Ishikawa (cell line): ENCODE measurements at regions not wholly inside any gene's neighbourhood (a gene's known extent, or its start where the extent isn't known, plus 50 kb on each side); places are given as distances from the start of the nearest gene placed in this dataset.

Experiments
- CEBPB ChIP-seq: IDR thresholded peaks from 2 replicates; pipeline ENCODE4 v1.6.1; 2012
- CREB1 ChIP-seq: IDR thresholded peaks from 2 replicates; pipeline ENCODE4 v1.6.1; 2012; ENCODE audit warnings: low read depth
- EGR1 ChIP-seq: IDR thresholded peaks from 2 replicates; pipeline ENCODE4 v1.6.1; 2012
- EP300 ChIP-seq: IDR thresholded peaks from 2 replicates; pipeline ENCODE4 v1.6.1; 2012; ENCODE audit warnings: borderline replicate concordance
- FOXM1 ChIP-seq: IDR thresholded peaks from 2 replicates; pipeline ENCODE4 v1.6.1; 2012; ENCODE audit warnings: low read depth, borderline replicate concordance
- NFIC ChIP-seq: IDR thresholded peaks from 2 replicates; pipeline ENCODE4 v1.6.1; 2012
- RAD21 ChIP-seq: IDR thresholded peaks from 2 replicates; pipeline ENCODE4 v1.6.1; 2012; ENCODE audit warnings: low read depth
- TAF1 ChIP-seq: IDR thresholded peaks from 2 replicates; pipeline ENCODE4 v1.6.1; 2012; ENCODE audit warnings: low read depth, mild to moderate bottlenecking
- TCF12 ChIP-seq: IDR thresholded peaks from 2 replicates; pipeline ENCODE4 v1.6.1; 2012; ENCODE audit warnings: low read depth
- TEAD4 ChIP-seq: IDR thresholded peaks from 2 replicates; pipeline ENCODE4 v1.6.1; 2012
- YY1 ChIP-seq: IDR thresholded peaks from 2 replicates; pipeline ENCODE4 v1.6.1; 2012; ENCODE audit warnings: low read depth
- ZBTB7A ChIP-seq: IDR thresholded peaks from 2 replicates; pipeline ENCODE4 v1.6.1; 2012; ENCODE audit warnings: low read depth
- TF ChIP-seq, protein P1 (sequence below): IDR thresholded peaks from 2 replicates; pipeline ENCODE4 v1.6.1; 2012; ENCODE audit warnings: low read depth, mild to moderate bottlenecking
- TF ChIP-seq, protein P2 (sequence below): IDR thresholded peaks from 2 replicates; pipeline ENCODE4 v1.6.1; 2012
- TF ChIP-seq, protein P3 (sequence below): IDR thresholded peaks from 2 replicates; pipeline ENCODE4 v1.6.1; 2012

DNA sequence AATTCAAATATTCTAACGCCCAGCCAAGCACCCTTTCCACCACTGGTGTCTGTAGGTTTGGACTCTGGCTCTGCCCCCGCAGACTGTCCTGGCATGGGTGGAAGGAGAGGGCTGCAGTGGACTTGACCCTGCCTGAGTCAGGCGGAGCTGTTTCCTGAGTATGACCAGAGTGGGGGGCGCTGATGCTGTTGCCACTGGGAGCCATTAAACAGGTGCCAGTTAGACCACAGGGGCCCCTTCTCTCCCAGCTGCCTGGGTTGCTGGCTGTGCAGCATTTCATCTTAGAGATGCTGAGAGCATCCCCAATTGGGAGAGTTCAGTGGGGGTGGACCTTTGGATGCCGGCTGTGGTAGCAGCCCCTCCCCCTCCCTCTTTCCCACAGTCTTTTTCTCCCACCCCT lies 539.5 kb downstream of the MATN1 start:
- no peak for TF ChIP-seq EP300
- no peak for TF ChIP-seq TEAD4
- no peak for TF ChIP-seq TAF1
- TF ChIP-seq, protein P1, sequence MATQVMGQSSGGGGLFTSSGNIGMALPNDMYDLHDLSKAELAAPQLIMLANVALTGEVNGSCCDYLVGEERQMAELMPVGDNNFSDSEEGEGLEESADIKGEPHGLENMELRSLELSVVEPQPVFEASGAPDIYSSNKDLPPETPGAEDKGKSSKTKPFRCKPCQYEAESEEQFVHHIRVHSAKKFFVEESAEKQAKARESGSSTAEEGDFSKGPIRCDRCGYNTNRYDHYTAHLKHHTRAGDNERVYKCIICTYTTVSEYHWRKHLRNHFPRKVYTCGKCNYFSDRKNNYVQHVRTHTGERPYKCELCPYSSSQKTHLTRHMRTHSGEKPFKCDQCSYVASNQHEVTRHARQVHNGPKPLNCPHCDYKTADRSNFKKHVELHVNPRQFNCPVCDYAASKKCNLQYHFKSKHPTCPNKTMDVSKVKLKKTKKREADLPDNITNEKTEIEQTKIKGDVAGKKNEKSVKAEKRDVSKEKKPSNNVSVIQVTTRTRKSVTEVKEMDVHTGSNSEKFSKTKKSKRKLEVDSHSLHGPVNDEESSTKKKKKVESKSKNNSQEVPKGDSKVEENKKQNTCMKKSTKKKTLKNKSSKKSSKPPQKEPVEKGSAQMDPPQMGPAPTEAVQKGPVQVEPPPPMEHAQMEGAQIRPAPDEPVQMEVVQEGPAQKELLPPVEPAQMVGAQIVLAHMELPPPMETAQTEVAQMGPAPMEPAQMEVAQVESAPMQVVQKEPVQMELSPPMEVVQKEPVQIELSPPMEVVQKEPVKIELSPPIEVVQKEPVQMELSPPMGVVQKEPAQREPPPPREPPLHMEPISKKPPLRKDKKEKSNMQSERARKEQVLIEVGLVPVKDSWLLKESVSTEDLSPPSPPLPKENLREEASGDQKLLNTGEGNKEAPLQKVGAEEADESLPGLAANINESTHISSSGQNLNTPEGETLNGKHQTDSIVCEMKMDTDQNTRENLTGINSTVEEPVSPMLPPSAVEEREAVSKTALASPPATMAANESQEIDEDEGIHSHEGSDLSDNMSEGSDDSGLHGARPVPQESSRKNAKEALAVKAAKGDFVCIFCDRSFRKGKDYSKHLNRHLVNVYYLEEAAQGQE: no peak
- TF ChIP-seq NFIC: no peak
- TF ChIP-seq EGR1: no peak
- TF ChIP-seq, protein P2, sequence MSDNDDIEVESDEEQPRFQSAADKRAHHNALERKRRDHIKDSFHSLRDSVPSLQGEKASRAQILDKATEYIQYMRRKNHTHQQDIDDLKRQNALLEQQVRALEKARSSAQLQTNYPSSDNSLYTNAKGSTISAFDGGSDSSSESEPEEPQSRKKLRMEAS: no peak
- no peak for TF ChIP-seq RAD21
- TF ChIP-seq CEBPB: no peak
- no peak for TF ChIP-seq FOXM1
- no peak for TF ChIP-seq ZBTB7A
- no peak for TF ChIP-seq CREB1
- TF ChIP-seq, protein P3, sequence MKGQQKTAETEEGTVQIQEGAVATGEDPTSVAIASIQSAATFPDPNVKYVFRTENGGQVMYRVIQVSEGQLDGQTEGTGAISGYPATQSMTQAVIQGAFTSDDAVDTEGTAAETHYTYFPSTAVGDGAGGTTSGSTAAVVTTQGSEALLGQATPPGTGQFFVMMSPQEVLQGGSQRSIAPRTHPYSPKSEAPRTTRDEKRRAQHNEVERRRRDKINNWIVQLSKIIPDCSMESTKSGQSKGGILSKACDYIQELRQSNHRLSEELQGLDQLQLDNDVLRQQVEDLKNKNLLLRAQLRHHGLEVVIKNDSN: no peak

DNA sequence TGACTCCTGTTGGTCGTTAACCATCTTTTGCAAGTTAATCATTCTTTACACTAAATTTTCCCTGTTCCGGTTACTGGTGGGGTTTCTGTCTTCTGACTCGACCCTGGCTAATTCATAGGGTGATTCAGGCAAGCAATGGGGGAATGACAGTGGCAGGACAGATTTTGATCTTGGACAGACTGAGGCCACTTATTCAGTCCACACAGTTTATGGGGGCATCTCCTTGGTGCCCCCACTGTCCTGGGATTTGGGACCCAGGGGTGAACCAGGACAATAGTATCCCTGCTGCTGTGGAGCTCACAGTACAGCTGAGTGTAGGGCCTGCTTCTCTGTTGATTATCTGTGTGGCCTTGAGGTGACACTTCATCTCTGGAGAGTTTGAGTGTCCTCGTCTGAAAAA lies 540.4 kb downstream of the MATN1 start:
- TF ChIP-seq RAD21 (no peak), CEBPB (no peak), YY1 (no peak), TCF12 (no peak)

DNA sequence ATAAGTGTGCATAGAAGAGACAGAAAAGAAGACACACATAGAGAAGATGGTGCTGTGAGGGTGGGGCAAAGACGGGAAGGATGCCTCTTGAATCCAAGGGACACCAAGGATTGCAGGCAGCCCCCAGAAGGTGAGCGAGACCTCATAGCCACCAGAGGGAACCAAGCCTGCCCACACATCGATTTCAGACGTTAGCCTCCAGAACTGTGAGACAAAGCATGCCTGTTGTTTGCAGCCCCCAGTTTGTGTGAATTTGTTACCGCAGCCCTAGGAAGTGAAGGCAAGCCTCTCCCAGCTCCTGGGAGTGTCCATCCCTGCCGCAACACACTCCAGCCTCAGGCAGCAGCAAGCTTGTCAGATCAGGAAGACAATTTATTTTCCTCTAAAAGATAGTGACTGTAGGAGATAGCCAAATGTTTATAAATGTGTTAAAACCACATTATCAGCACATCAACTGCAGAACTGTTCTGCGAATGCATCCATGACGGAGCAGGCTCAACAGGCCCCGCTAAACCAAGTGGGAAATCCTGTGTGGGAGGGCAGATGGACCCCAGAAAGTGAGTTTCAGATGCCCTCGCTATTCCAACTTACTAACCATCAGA lies 543.3 kb downstream of the MATN1 start:
- TF ChIP-seq EP300 (no peak), TEAD4 (no peak), CREB1 (no peak), ZBTB7A (no peak), CEBPB (no peak), TCF12 (no peak), RAD21 (no peak), NFIC (no peak), FOXM1 (no peak)
- TF ChIP-seq, protein P2: no peak
- TF ChIP-seq, protein P3: no peak

DNA sequence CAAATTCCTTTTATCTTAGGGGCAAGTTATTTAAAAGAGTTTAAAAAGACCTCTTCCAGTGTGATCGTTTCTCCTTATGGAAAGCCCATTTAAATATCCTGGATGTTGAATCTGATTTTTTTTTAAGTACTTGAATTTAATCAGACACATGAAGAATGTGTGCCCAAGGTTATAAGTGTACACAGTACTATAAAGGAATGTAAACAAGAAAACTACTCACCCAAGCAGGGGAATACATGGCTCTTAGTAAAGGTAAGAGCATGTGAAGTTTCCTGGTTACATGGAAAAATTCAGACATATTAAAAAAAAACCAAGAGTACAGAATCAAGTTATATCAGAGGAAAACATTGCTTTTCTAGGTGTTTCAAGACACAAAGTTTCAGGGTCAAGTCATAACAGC lies 546.9 kb downstream of the MATN1 start:
- TF ChIP-seq TEAD4 (no peak), FOXM1 (no peak), NFIC (no peak), RAD21 (no peak), EGR1 (no peak), TCF12 (no peak), TAF1 (no peak), CREB1 (no peak), YY1 (no peak), ZBTB7A (no peak), EP300 (no peak), CEBPB (no peak)
- TF ChIP-seq, protein P3: no peak
- TF ChIP-seq, protein P1: no peak
- TF ChIP-seq, protein P2: no peak

DNA sequence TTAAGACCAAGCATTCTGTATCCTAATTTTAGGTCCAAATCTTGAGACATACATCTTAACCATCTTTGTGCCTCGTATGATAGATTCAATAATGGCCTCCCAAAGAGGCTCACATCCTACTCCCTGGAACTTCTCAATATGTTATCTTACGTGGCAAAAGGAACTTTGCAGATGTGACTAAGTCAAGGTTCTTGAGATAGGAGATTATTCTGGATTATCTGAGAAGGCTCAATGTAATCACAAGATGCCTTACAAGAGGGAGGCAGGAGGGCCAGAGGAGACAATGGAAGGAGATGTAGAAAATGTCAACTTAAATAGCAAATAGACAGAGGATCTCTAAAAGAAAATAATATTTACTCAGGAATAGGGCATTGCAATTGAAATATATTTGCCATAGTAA lies 548.9 kb downstream of the MATN1 start:
- TF ChIP-seq YY1 (no peak), FOXM1 (no peak), EGR1 (no peak), NFIC (no peak), EP300 (no peak)
- TF ChIP-seq, protein P2: no peak
- TF ChIP-seq, protein P1: no peak
